IMR-90 (cell line): ENCODE measurements at regions not wholly inside any gene's neighbourhood (a gene's known extent, or its start where the extent isn't known, plus 50 kb on each side); places are given as distances from the start of the nearest gene placed in this dataset.
A peak's percentile ranks its signal among the peaks of the same experiment; 100 is the strongest.

Experiments used
- ATAC-seq: fragments of 200-7000 bp; cut with Tn5 transposase; 2 replicates; pipeline ENCODE4 v1.9.1; 2020; ENCODE audit warnings: low read depth, mild to moderate bottlenecking, moderate library complexity
- BruUV-seq: library from RNA; stranded (reverse); fragments of 400-500 nt; replicated peaks from 2 replicates; lab custom pipeline; 2021; lab: Mats Ljungman, UMichigan
- CTCF ChIA-PET: fragments of 300-600 bp; formaldehyde crosslinking; extraction: SDS; loops from one replicate; lab custom pipeline; 2021; ENCODE audit warnings: antibody characterized with exemption; lab: Yijun Ruan, JAX
- POLR2A ChIA-PET: fragments of 300-600 bp; sonication (Branson Sonifier 250); formaldehyde crosslinking; loops from one replicate; lab custom pipeline; 2022; ENCODE audit warnings: antibody characterized with exemption; ENCODE audit not compliant: unreplicated experiment; lab: Charles Lee
- DNase-seq: peaks from one replicate; pipeline ENCODE4 v3.0.0; 2013
- H2AFZ ChIP-seq: replicated peaks from 2 replicates; pipeline ENCODE3; 2013; ENCODE audit warnings: low read length, mild to moderate bottlenecking; ENCODE audit not compliant: poor library complexity
- H2AK5ac ChIP-seq: 2 replicates; pipeline ENCODE4 v1.6.1; 2013; ENCODE audit warnings: low read depth, low read length, inconsistent platforms
- H2AK9ac ChIP-seq: replicated peaks from 2 replicates; pipeline ENCODE3; 2013; ENCODE audit warnings: mild to moderate bottlenecking, low read depth, low read length, moderate library complexity; ENCODE audit not compliant: poor library complexity
- H2BK120ac ChIP-seq: 2 replicates; pipeline ENCODE4 v1.6.1; 2013; ENCODE audit warnings: low read depth, low read length, inconsistent platforms
- H2BK15ac ChIP-seq: 3 replicates; pipeline ENCODE4 v1.6.1; 2013; ENCODE audit warnings: low read depth, low read length, inconsistent platforms
- H2BK20ac ChIP-seq: 2 replicates; pipeline ENCODE4 v1.6.1; 2013; ENCODE audit warnings: low read depth, mild to moderate bottlenecking, inconsistent platforms, low read length, moderate library complexity
- H2BK5ac ChIP-seq: 2 replicates; pipeline ENCODE4 v1.6.1; 2013; ENCODE audit warnings: mild to moderate bottlenecking, low read depth, low read length, inconsistent platforms; ENCODE audit not compliant: poor library complexity, severe bottlenecking
- H3K14ac ChIP-seq: replicated peaks from 2 replicates; pipeline ENCODE4 v1.6.1; 2013; ENCODE audit warnings: low read depth, low read length, inconsistent platforms
- H3K18ac ChIP-seq: 2 replicates; pipeline ENCODE4 v1.6.1; 2013; ENCODE audit warnings: low read depth, low read length, control low read depth
- H3K23ac ChIP-seq: 2 replicates; pipeline ENCODE4 v1.6.1; 2013; ENCODE audit warnings: low read depth, low read length, inconsistent platforms
- H3K27ac ChIP-seq: 2 replicates; pipeline ENCODE4 v1.5.1; 2013; ENCODE audit warnings: mild to moderate bottlenecking, control low read depth, low read length; ENCODE audit not compliant: insufficient read depth
- H3K27me3 ChIP-seq: 2 replicates; pipeline ENCODE4 v1.6.1; 2013; ENCODE audit warnings: low read length; ENCODE audit not compliant: control insufficient read depth, insufficient read depth
- H3K36me3 ChIP-seq: 2 replicates; pipeline ENCODE4 v1.6.1; 2013; ENCODE audit warnings: low read length, mixed read lengths; ENCODE audit not compliant: control insufficient read depth, insufficient read depth
- H3K4ac ChIP-seq: 2 replicates; pipeline ENCODE4 v1.6.1; 2013; ENCODE audit warnings: low read depth, low read length, inconsistent platforms
- H3K4me1 ChIP-seq: 2 replicates; pipeline ENCODE4 v1.6.1; 2013; ENCODE audit warnings: low read length, mixed read lengths; ENCODE audit not compliant: control insufficient read depth, insufficient read depth
- H3K4me2 ChIP-seq: 2 replicates; pipeline ENCODE4 v1.6.1; 2013; ENCODE audit warnings: low read depth, mild to moderate bottlenecking, control low read depth, low read length, moderate library complexity
- H3K4me3 ChIP-seq: 2 replicates; pipeline ENCODE4 v1.5.1; 2013; ENCODE audit warnings: low read depth, mild to moderate bottlenecking, control low read depth, low read length, moderate library complexity; ENCODE audit not compliant: insufficient read depth
- H3K56ac ChIP-seq: 2 replicates; pipeline ENCODE4 v1.6.1; 2013; ENCODE audit warnings: low read length, inconsistent platforms; ENCODE audit not compliant: insufficient read depth; ENCODE audit errors: extremely low read depth
- H3K79me1 ChIP-seq, 2 experiments: 2 replicates each; pipeline ENCODE4 v1.6.1; 2013; ENCODE audit warnings: low read length in 2 of 2, inconsistent platforms in 1 of 2, low read depth in 1 of 2
- H3K9ac ChIP-seq: 2 replicates; pipeline ENCODE4 v1.6.1; 2013; ENCODE audit warnings: low read depth, low read length, control low read depth
- H3K9me1 ChIP-seq: 2 replicates; pipeline ENCODE4 v1.6.1; 2013; ENCODE audit warnings: low read length, inconsistent platforms; ENCODE audit not compliant: insufficient read depth
- H3K9me3 ChIP-seq: 2 replicates; pipeline ENCODE4 v1.6.1; 2013; ENCODE audit warnings: low read length; ENCODE audit not compliant: control insufficient read depth, insufficient read depth
- H4K20me1 ChIP-seq: 2 replicates; pipeline ENCODE4 v1.6.1; 2013; ENCODE audit warnings: low read length, inconsistent platforms; ENCODE audit not compliant: insufficient read depth
- H4K5ac ChIP-seq: 2 replicates; pipeline ENCODE4 v1.6.1; 2013; ENCODE audit warnings: mild to moderate bottlenecking, low read depth, low read length, control low read depth
- H4K8ac ChIP-seq, 2 experiments: 2 replicates each; pipeline ENCODE4 v1.6.1; 2013; ENCODE audit warnings: low read depth in 2 of 2, low read length in 2 of 2, control low read depth in 1 of 2, inconsistent platforms in 1 of 2
- H4K91ac ChIP-seq: 2 replicates; pipeline ENCODE4 v1.6.1; 2013; ENCODE audit warnings: low read depth, low read length, inconsistent platforms; ENCODE audit not compliant: insufficient read depth
- BHLHE40 ChIP-seq: fragments of 150-350 bp; IDR thresholded peaks from 2 replicates; pipeline ENCODE4 v1.6.1; 2016; ENCODE audit warnings: mild to moderate bottlenecking, low read depth, low read length
- CEBPB ChIP-seq: IDR thresholded peaks from 2 replicates; pipeline ENCODE4 v1.6.1; 2012; ENCODE audit warnings: low read depth, low read length, improper control_type of control experiment
- CHD1 ChIP-seq: IDR thresholded peaks from 2 replicates; pipeline ENCODE4 v1.6.1; 2012; ENCODE audit warnings: low read depth, low read length, improper control_type of control experiment
- CTCF ChIP-seq: conservative IDR thresholded peaks from 2 replicates; pipeline ENCODE4 v1.5.1; 2012; ENCODE audit warnings: mild to moderate bottlenecking, low read depth, low read length, improper control_type of control experiment
- ELK1 ChIP-seq: fragments of 150-350 bp; IDR thresholded peaks from 2 replicates; pipeline ENCODE4 v1.6.1; 2016; ENCODE audit warnings: low read depth, mild to moderate bottlenecking, low read length, moderate library complexity, borderline replicate concordance
- FOS ChIP-seq: fragments of 150-350 bp; IDR thresholded peaks from 2 replicates; pipeline ENCODE4 v1.6.1; 2016; ENCODE audit warnings: low read depth, low read length
- MAFK ChIP-seq: IDR thresholded peaks from 2 replicates; pipeline ENCODE4 v1.6.1; 2012; ENCODE audit warnings: low read depth, low read length, improper control_type of control experiment
- MAZ ChIP-seq: IDR thresholded peaks from 2 replicates; pipeline ENCODE4 v1.6.1; 2012; ENCODE audit warnings: low read depth, mild to moderate bottlenecking, low read length, improper control_type of control experiment, moderate library complexity, borderline replicate concordance
- MXI1 ChIP-seq: IDR thresholded peaks from 2 replicates; pipeline ENCODE4 v1.6.1; 2012; ENCODE audit warnings: low read depth, mild to moderate bottlenecking, low read length, moderate library complexity, borderline replicate concordance
- NFE2L2 ChIP-seq: fragments of 150-350 bp; IDR thresholded peaks from 2 replicates; pipeline ENCODE4 v1.6.1; 2016; ENCODE audit warnings: low read depth, mild to moderate bottlenecking, low read length
- POLR2A ChIP-seq: IDR thresholded peaks from 2 replicates; pipeline ENCODE4 v1.6.1; 2012; ENCODE audit warnings: mild to moderate bottlenecking, low read depth, low read length
- RAD21 ChIP-seq: IDR thresholded peaks from 2 replicates; pipeline ENCODE4 v1.6.1; 2012; ENCODE audit warnings: low read length, improper control_type of control experiment
- RCOR1 ChIP-seq: IDR thresholded peaks from 2 replicates; pipeline ENCODE4 v1.6.1; 2012; ENCODE audit warnings: mild to moderate bottlenecking, low read length, improper control_type of control experiment; ENCODE audit not compliant: insufficient replicate concordance
- RFX5 ChIP-seq: IDR thresholded peaks from 2 replicates; pipeline ENCODE4 v1.8.0; 2012; ENCODE audit warnings: low read depth, mild to moderate bottlenecking, low read length, moderate library complexity
- SMC3 ChIP-seq: fragments of 150-350 bp; IDR thresholded peaks from 2 replicates; pipeline ENCODE4 v1.6.1; 2016; ENCODE audit warnings: low read depth, mild to moderate bottlenecking, antibody characterized with exemption, low read length, moderate library complexity
- USF2 ChIP-seq: fragments of 150-350 bp; IDR thresholded peaks from 2 replicates; pipeline ENCODE4 v1.6.1; 2017; ENCODE audit warnings: mild to moderate bottlenecking, antibody characterized with exemption, low read length, low read depth
- WGBS, 2 experiments: methylation state at CpG; one replicate each; pipeline versions ENCODE4 v1.1.5 to v1.1.7; 2013; ENCODE audit warnings: missing lambda C conversion rate in 2 of 2; ENCODE audit not compliant: insufficient read length in 1 of 2; ENCODE audit errors: extremely low coverage in 2 of 2; 5-methylcytosine and 5-hydroxymethylcytosine counted together
- dilution Hi-C: fragments of 300-500 bp; cut with HindIII; formaldehyde crosslinking; loops from one replicate; pipeline ENCODE4 v1.14.3; 2018; ENCODE audit warnings: low sequenced_read_pairs; ENCODE audit not compliant: unreplicated experiment
- in situ Hi-C: fragments of 300-500 bp; cut with MboI; formaldehyde crosslinking; loops from 3 replicates; pipeline ENCODE4 v1.14.3; 2019; ENCODE audit warnings: low sequenced_read_pairs, inconsistent platforms, mixed read lengths
- intact Hi-C: fragments of 100-400 bp; cut with micrococcal nuclease; formaldehyde crosslinking; loops from 2 replicates; pipeline ENCODE4 v1.10.0; 2022

GRCh38 chr13:44142540-44142867 is 231.1 kb upstream of the SERP2 start:
- H3K4me3 ChIP-seq, result peak overlapping the region; percentile 55
- intact Hi-C loops (loop anchor here (2.0 to 5.0 kb wide), 2 partner anchors 235 to 294 kb away; no protein-coding TSS in a partner anchor), in situ Hi-C loops (no loop called here), dilution Hi-C loops (no loop called here)
- peak overlapping the region; percentile 52; the same call in 2 of the 3 replicates for H2BK15ac ChIP-seq
- peak overlapping the region; percentile 97 for H3K4ac ChIP-seq
- peak overlapping the region; percentile 99 for H2BK120ac ChIP-seq
- peak overlapping the region; percentile 71 for H4K5ac ChIP-seq
- H3K27me3 ChIP-seq, result peaks cover 2% of the 10 kb centered on the region; the same call in 1 of the 2 replicates
- H3K4me1 ChIP-seq, result peaks cover 6% of the 10 kb centered on the region
- no peaks in the 10 kb centered on the region for H3K36me3 ChIP-seq
- H3K14ac ChIP-seq, result peak overlapping the region; percentile 99
- no peak for DNase-seq
- ATAC-seq, result no peak
- peak overlapping the region; percentile 92 for H2AFZ ChIP-seq
- peak overlapping the region; percentile 80 for H3K4me2 ChIP-seq
- H3K56ac ChIP-seq, result peak overlapping the region; percentile 78
- no TSS peak for BruUV-seq
- H4K8ac ChIP-seq, result peak overlapping the region; percentile 59 to 91
- 0 out of 2 replicates have a peak overlapping the region, but pooled peaks have one; percentile 16 for H2AK5ac ChIP-seq
- H3K79me1 ChIP-seq, result peaks cover 0 to 6% of the 10 kb centered on the region in 2 experiments; a peak in 2 of 4 replicates
- H4K91ac ChIP-seq, result peak overlapping the region; percentile 81
- no CpG with 5 or more reads among the region's 7 CpGs for WGBS, 2 experiments
- H3K9me3 ChIP-seq, result no peaks in the 10 kb centered on the region
- peak overlapping the region; percentile 22 for H2BK5ac ChIP-seq
- H4K20me1 ChIP-seq, result no peaks in the 10 kb centered on the region
- no peak overlapping the region for H2AK9ac ChIP-seq
- ChIA-PET CTCF (no interaction called here), POLR2A (no interaction called here)
- H3K9me1 ChIP-seq, result 0 out of 2 replicates have a peak, but pooled peaks cover 4% of the 10 kb centered on the region
- peak overlapping the region; percentile 60 for H3K18ac ChIP-seq
- peak overlapping the region; percentile 100 for H3K23ac ChIP-seq
- peak overlapping the region; percentile 32 for H3K27ac ChIP-seq
- TF ChIP-seq FOS (no peak), RCOR1 (no peak), MAFK (no peak), RFX5 (no peak), MAZ (no peak), RAD21 (no peak), ELK1 (no peak), MXI1 (no peak), USF2 (no peak), CHD1 (no peak), SMC3 (no peak), CTCF (no peak), POLR2A (no peak), NFE2L2 (no peak), BHLHE40 (no peak), CEBPB (no peak)
- peak overlapping the region; percentile 97 for H2BK20ac ChIP-seq
- H3K9ac ChIP-seq, result peak overlapping the region; percentile 76
